ENCODE measurements at regions not wholly inside any gene's neighbourhood (a gene's known extent, or its start where the extent isn't known, plus 50 kb on each side); places are given as distances from the start of the nearest gene placed in this dataset.
A peak's percentile ranks its signal among the peaks of the same experiment; 100 is the strongest.
"Not testable (repeated sequence)": the region's sequence is repeated elsewhere in the genome, so short reads cannot be mapped to it uniquely, and the experiment has no call there.

DNA sequence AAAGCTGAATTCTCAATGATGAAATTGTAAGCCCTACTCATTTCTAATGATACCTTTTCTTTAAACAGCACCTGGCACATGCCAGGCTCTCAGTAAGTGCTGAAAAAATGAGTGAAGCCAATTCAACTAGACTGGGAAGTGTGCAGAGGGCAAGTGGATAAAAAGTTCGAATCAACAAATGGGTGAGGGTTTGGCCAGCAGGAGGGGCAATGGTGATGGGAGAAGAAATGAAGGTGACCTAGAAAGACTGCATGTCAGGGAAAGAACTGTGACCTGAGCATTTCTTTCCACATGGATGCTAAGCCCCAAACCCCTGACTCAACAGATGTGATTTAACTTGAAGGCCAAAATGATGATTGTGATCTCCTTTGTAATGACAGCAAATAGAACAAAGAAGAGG is 54.6 kb downstream of the DKK1 start:
- FAIRE-seq, result no peak
- DNase-seq (ENCODE audit: insufficient read length, low spot score), result no peak
- TF ChIP-seq POLR2A (IDR thresholded peaks at IDR 0.05; ENCODE audit: low read depth, low read length), result no peak

DNA sequence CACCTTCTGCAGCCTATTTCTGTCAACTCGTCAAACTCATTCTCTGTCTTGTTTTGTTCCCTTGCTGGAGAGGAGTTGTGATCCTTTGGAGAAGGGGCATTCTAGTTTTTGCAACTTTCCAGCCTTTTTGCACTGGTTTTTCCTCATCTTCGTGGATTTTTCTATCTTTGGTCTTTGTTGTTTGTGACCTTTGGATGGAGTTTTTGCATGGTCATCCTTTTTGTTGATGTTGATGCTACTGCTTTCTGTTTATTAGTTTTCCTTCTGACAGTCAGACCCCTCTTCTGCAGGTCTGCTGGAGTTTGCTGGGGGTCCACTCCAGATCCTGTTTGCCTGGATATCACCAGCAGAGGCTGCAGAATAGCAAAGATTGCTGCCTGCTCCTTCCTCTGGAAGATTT is 60.1 kb downstream of the DKK1 start:
- not testable (repeated sequence) for FAIRE-seq; DNase-seq (ENCODE audit: insufficient read length, low spot score)

- FAIRE-seq (no peak), DNase-seq (ENCODE audit: insufficient read length, low spot score) (no peak)
- TF ChIP-seq POLR2A (IDR thresholded peaks at IDR 0.05; ENCODE audit: low read depth, low read length), result no peak
Measured at GRCh38 chr10:52376694-52377354, 62.7 kb downstream of the DKK1 start.

DNA sequence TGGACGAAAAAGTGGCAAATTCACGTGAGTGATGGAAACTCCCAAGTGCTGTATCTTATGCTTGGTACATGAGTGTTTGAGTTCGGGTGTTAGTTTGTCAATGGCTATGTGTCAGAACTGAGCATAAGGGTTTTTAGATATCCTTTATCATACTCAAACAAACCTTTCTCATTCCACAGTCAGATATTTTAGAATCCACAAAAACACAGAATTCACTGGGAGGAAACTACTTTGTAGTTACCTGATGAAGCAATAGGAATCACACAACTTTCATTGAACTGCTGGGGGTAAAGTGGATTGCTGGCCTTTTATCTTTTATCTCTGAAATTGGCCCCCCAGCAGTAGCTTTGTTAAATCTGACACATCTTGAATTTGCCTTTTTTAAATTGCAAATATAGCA is 64.0 kb downstream of the DKK1 start:
- no peak for DNase-seq (ENCODE audit: insufficient read length, low spot score)
- FAIRE-seq, result no peak
- no peak for TF ChIP-seq POLR2A (IDR thresholded peaks at IDR 0.05; ENCODE audit: low read depth, low read length)

DNA sequence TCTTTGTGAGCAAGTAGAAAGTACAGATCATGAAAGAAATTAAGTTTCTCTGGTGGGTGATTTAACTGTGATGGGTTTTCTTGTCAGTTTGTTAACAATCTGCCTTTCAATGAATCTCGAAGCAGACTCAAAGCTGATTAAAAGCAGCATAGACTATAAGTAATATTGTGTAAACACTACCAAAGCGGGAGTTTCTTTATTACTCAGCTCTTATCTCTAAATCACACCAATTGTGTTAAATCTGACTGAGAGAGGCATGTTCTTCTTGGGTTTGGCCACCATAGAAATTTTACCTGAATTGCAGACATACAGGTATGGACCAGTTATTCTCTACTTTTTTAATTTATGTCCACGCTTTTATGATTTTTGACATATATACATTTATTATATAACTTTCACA is 65.2 kb downstream of the DKK1 start:
- no peak for FAIRE-seq
- DNase-seq (ENCODE audit: insufficient read length, low spot score), result no peak
- TF ChIP-seq POLR2A (IDR thresholded peaks at IDR 0.05; ENCODE audit: low read depth, low read length), result no peak

DNA sequence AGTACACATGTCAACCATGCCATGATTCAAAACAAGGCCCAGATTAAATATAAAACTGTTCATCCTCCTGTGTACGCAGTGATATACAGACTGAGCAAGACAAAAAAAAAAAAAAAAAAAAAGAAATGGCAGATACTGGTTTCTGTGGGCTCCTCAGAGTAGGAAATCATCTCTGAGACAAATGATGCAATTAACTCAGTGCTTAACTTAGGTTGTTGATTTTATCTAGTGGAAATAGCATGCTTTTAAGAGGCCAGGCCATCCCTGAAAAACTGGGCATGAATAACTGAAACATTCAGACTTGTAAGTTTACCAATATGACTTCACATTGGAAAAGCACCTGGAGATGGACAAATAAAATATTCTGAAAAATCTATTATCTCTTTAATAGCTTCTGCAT is 69.0 kb downstream of the DKK1 start:
- FAIRE-seq (no peak), DNase-seq (ENCODE audit: insufficient read length, low spot score) (no peak)
- no peak for TF ChIP-seq POLR2A (IDR thresholded peaks at IDR 0.05; ENCODE audit: low read depth, low read length)

GRCh38 chr10:52387744-52388143 is 73.7 kb downstream of the DKK1 start:
- no peak for FAIRE-seq
- no peak for DNase-seq (ENCODE audit: insufficient read length, low spot score)
- no peak for TF ChIP-seq POLR2A (IDR thresholded peaks at IDR 0.05; ENCODE audit: low read depth, low read length)

- DNase-seq (ENCODE audit: insufficient read length, low spot score), result no peak
- no peak for TF ChIP-seq POLR2A (IDR thresholded peaks at IDR 0.05; ENCODE audit: low read depth, low read length)
- FAIRE-seq, result peak; percentile 11
Measured at GRCh38 chr10:52390388-52390787, 76.3 kb downstream of the DKK1 start.

GRCh38 chr10:52391927-52392602 is 78.0 kb downstream of the DKK1 start:
- no peak for FAIRE-seq
- no peak for DNase-seq (ENCODE audit: insufficient read length, low spot score)
- no peak for TF ChIP-seq POLR2A (IDR thresholded peaks at IDR 0.05; ENCODE audit: low read depth, low read length)

GRCh38 chr10:52394246-52394645 is 80.2 kb downstream of the DKK1 start:
- FAIRE-seq, result no peak
- TF ChIP-seq POLR2A (IDR thresholded peaks at IDR 0.05; ENCODE audit: low read depth, low read length), result no peak
- DNase-seq (ENCODE audit: insufficient read length, low spot score), result no peak

DNA sequence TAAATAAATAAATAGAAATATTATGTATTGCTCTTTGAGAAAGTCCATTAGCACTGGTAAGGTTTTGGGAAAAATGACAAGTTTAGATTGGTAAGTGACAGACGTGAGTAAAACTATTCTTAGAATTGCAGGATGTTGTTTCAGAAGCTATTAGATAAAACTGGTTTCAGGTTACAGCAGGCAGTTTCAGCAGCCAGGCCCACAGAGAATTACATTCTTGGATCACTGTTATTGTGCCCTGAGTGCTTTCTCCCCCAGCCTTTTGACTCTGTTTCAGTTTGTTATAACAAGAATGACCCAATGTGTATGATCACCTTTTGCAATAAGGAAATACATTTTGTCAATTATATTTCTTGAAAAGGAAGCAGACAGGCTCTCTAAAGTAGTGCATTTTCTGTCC is 86.5 kb downstream of the DKK1 start:
- DNase-seq (ENCODE audit: insufficient read length, low spot score) (no peak), FAIRE-seq (peak; percentile 55)
- TF ChIP-seq POLR2A (IDR thresholded peaks at IDR 0.05; ENCODE audit: low read depth, low read length), result no peak

DNA sequence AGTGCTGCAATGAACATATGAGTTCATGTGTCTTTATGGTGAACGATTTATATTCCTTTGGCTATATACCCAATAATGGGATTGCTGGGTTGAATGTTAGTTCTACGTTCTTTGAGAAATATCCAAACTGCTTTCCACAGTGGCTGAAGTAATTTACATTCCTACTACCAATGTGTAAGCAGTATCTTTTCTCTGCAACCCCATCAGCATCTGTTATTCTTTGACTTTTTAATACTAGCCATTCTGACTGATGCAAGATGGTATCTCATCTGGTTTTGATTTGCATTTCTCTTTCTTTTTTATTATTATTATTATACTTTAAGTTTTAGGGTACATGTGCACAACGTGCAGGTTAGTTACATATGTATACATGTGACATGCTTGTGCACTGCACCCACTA is 89.7 kb downstream of the DKK1 start:
- not testable (repeated sequence) for DNase-seq (ENCODE audit: insufficient read length, low spot score); FAIRE-seq

GRCh38 chr10:52409195-52409594 is 95.1 kb downstream of the DKK1 start:
- FAIRE-seq (no peak), DNase-seq (ENCODE audit: insufficient read length, low spot score) (no peak)
- TF ChIP-seq POLR2A (IDR thresholded peaks at IDR 0.05; ENCODE audit: low read depth, low read length), result no peak

DNA sequence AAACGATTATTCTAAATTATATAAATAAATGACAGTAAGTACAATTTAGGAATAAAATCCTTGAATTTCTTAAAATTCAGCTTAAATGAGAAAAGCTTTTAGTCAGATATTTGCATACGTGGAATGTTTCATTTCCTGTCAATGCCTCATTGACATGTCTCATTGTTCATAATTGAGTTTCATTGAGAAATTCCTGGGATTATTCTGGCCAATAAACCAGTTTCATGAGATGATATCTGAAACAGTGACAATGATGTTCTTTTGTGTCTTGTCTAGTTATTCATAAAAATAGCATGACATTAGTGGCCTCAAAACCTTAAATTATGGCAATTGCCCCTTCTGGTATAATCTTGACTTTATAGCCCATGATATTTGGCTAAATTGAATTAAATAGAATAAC is 95.8 kb downstream of the DKK1 start:
- TF ChIP-seq POLR2A (IDR thresholded peaks at IDR 0.05; ENCODE audit: low read depth, low read length), result no peak
- DNase-seq (ENCODE audit: insufficient read length, low spot score) (no peak), FAIRE-seq (no peak)

DNA sequence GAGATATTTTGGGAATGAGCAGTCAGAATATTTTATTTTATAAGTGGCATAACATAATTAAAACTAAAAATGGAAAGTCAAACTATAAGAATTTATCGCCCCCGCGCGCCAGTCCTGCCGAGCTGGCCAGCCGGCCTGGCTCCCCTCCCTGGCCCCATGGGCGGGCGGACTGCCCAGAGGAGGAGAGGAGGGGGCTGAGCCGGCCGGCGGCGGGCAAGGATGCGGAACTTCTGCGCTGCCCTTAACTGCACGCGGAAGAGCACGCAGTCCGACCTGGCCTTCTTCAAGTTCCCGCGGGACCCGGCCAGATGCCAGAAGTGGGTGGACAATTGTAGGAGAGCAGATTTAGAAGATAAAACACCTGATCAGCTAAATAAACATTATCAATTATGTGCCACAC is 96.8 kb downstream of the DKK1 start:
- no peak for DNase-seq (ENCODE audit: insufficient read length, low spot score)
- TF ChIP-seq POLR2A (IDR thresholded peaks at IDR 0.05; ENCODE audit: low read depth, low read length), result no peak
- no peak for FAIRE-seq

Measured in H54 (cell line).